ENCODE measurements at regions not wholly inside any gene's neighbourhood (a gene's known extent, or its start where the extent isn't known, plus 50 kb on each side); places are given as distances from the start of the nearest gene placed in this dataset.
"Not testable (repeated sequence)": the region's sequence is repeated elsewhere in the genome, so short reads cannot be mapped to it uniquely, and the experiment has no call there.

- not testable (repeated sequence) for TF ChIP-seq POLR2A, CTCF, EP300 (IDR thresholded peaks at IDR 0.05)
Observed at GRCh38 chr7:4533339-4533738, 148.8 kb upstream of the FOXK1 start.

Data from ovary (tissue), 3 donors.